ENCODE measurements at regions not wholly inside any gene's neighbourhood (a gene's known extent, or its start where the extent isn't known, plus 50 kb on each side); places are given as distances from the start of the nearest gene placed in this dataset.

DNA sequence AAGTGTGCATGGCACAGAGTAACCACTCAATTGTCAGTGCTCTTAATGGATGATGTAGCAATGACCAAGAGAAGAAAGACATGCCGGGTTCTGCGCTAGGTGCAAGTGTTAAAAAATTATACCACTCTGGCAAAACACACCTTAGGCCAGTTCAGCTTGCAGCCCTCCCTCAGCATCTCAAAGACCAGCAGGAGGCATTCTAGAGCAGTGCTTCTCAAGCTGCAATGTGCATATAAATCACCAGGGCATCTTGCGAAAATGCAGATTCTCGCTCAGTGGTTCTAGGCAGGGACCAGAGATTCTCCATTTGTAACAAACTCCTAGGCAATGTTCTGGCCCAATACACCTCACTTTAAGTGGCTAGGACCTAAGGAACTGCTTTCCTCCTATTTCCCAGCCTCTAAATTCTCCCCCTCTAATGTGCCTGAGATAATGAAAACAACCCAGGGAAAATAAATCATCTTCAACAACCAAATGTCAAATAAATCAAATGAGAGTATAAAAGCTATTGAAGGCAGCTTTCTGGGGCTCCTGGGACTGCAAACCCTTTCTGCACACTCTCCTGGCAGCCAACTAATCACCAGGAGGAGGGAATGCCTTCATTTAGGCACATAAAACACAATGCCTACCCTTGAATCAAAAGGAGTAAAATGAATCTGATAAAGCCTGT, 337.2 kb upstream of the API5 start:
- no peak for DNase-seq (ENCODE audit: low spot score)
- H3K79me2 ChIP-seq (ENCODE audit: insufficient read depth, low read depth, low read length), result no peaks in the 10 kb centered on the region
- H3K4me1 ChIP-seq (ENCODE audit: insufficient read depth, low read length, poor library complexity, severe bottlenecking), result no peaks in the 10 kb centered on the region
- BruUV-seq (replicated peaks), result no TSS peak
- ChIA-PET CTCF (ENCODE audit: unreplicated experiment) (no interaction called here), POLR2A (no interaction called here)
- H3K4me2 ChIP-seq (ENCODE audit: low read length), result no peak overlapping the region
- no peak overlapping the region for H3K27ac ChIP-seq (ENCODE audit: low read depth, low read length, poor library complexity, severe bottlenecking)
- no peaks in the 10 kb centered on the region for H3K9me3 ChIP-seq (ENCODE audit: low read length)
- H4K20me1 ChIP-seq (ENCODE audit: insufficient read depth, low read length), result no peaks in the 10 kb centered on the region
- TF ChIP-seq, protein P1, sequence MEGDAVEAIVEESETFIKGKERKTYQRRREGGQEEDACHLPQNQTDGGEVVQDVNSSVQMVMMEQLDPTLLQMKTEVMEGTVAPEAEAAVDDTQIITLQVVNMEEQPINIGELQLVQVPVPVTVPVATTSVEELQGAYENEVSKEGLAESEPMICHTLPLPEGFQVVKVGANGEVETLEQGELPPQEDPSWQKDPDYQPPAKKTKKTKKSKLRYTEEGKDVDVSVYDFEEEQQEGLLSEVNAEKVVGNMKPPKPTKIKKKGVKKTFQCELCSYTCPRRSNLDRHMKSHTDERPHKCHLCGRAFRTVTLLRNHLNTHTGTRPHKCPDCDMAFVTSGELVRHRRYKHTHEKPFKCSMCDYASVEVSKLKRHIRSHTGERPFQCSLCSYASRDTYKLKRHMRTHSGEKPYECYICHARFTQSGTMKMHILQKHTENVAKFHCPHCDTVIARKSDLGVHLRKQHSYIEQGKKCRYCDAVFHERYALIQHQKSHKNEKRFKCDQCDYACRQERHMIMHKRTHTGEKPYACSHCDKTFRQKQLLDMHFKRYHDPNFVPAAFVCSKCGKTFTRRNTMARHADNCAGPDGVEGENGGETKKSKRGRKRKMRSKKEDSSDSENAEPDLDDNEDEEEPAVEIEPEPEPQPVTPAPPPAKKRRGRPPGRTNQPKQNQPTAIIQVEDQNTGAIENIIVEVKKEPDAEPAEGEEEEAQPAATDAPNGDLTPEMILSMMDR (conservative IDR thresholded peaks at IDR 0.05; ENCODE audit: low read length), result no peak
- no peak for TF ChIP-seq EZH2phosphoT487 (IDR thresholded peaks at IDR 0.05; ENCODE audit: borderline replicate concordance, low read depth, low read length)
- intact Hi-C loops (cut with micrococcal nuclease; ENCODE audit: unreplicated experiment), result no loop called here
- no peaks in the 10 kb centered on the region for H3K36me3 ChIP-seq (ENCODE audit: insufficient read depth, low read length)
- H3K4me3 ChIP-seq (ENCODE audit: low read depth, low read length, poor library complexity, severe bottlenecking), result no peak overlapping the region
- no peaks in the 10 kb centered on the region for H3K9me2 ChIP-seq (ENCODE audit: insufficient read depth, low read length)
- H2AFZ ChIP-seq (ENCODE audit: low read length), result no peak overlapping the region

DNA sequence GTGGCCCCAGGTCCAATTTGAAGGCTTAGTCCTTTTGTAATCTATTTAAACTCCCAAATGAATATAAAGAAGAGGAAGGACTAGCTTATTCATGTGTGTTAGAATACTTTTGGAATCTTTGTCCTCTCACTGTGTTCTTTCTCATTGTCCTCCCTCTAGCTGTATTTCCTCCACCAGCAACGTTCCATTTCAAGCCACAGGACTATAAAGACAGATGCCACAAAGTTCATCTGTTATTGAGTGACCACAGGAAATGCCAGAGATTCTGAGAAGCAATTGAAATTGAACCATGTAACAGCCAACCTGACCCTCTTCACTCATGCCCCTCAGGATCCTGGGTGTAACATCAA, 336.6 kb upstream of the API5 start:
- no peaks in the 10 kb centered on the region for H3K9me2 ChIP-seq (ENCODE audit: insufficient read depth, low read length)
- TF ChIP-seq, protein P1 (conservative IDR thresholded peaks at IDR 0.05; ENCODE audit: low read length), result no peak
- TF ChIP-seq EZH2phosphoT487 (IDR thresholded peaks at IDR 0.05; ENCODE audit: borderline replicate concordance, low read depth, low read length), result no peak
- no peaks in the 10 kb centered on the region for H3K79me2 ChIP-seq (ENCODE audit: insufficient read depth, low read depth, low read length)
- POLR2A ChIA-PET, result no interaction called here
- BruUV-seq (replicated peaks), result no TSS peak
- CTCF ChIA-PET (ENCODE audit: unreplicated experiment), result no interaction called here
- no peak overlapping the region for H3K27ac ChIP-seq (ENCODE audit: low read depth, low read length, poor library complexity, severe bottlenecking)
- H3K36me3 ChIP-seq (ENCODE audit: insufficient read depth, low read length), result no peaks in the 10 kb centered on the region
- no peaks in the 10 kb centered on the region for H4K20me1 ChIP-seq (ENCODE audit: insufficient read depth, low read length)
- intact Hi-C loops (cut with micrococcal nuclease; ENCODE audit: unreplicated experiment), result no loop called here
- H2AFZ ChIP-seq (ENCODE audit: low read length), result no peak overlapping the region
- H3K4me2 ChIP-seq (ENCODE audit: low read length), result no peak overlapping the region
- DNase-seq (ENCODE audit: low spot score), result no peak
- H3K9me3 ChIP-seq (ENCODE audit: low read length), result no peaks in the 10 kb centered on the region
- H3K4me1 ChIP-seq (ENCODE audit: insufficient read depth, low read length, poor library complexity, severe bottlenecking), result no peaks in the 10 kb centered on the region
- H3K4me3 ChIP-seq (ENCODE audit: low read depth, low read length, poor library complexity, severe bottlenecking), result no peak overlapping the region

DNA sequence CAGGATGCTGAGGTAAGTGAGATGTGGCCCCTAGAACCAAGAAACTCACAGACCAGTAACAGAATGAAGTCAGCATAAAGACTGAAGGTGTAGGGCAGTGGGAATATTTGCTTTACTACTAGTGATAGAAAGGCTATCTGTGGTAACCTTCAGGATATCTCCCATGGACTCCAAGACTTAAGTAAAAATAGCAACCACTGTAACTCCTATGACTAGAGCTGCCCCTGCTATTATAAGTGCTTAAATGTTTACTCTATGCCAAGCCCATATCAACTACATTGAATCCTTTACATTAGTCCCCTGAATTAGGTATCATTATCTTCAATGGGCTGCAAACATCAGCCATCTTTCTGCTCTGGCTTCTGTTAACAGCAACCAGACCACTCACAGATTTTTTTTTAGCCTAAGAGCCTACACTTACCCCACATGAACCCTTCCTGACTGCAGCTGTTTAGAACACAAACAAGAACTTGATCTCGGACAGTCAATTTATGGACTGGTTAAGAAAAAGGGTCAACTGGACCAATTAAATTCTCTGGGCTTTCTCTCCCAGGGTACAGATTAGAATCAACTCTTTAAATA, 335.1 kb upstream of the API5 start:
- BruUV-seq (replicated peaks), result no TSS peak
- Histone ChIP-seq H3K4me3 (ENCODE audit: low read depth, low read length, poor library complexity, severe bottlenecking) (no peak overlapping the region), H3K9me2 (ENCODE audit: insufficient read depth, low read length) (no peaks in the 10 kb centered on the region), H4K20me1 (ENCODE audit: insufficient read depth, low read length) (no peaks in the 10 kb centered on the region), H2AFZ (ENCODE audit: low read length) (no peak overlapping the region), H3K79me2 (ENCODE audit: insufficient read depth, low read depth, low read length) (no peaks in the 10 kb centered on the region), H3K9me3 (ENCODE audit: low read length) (no peaks in the 10 kb centered on the region), H3K36me3 (ENCODE audit: insufficient read depth, low read length) (no peaks in the 10 kb centered on the region), H3K4me2 (ENCODE audit: low read length) (no peak overlapping the region), H3K4me1 (ENCODE audit: insufficient read depth, low read length, poor library complexity, severe bottlenecking) (no peaks in the 10 kb centered on the region), H3K27ac (ENCODE audit: low read depth, low read length, poor library complexity, severe bottlenecking) (no peak overlapping the region)
- CTCF ChIA-PET (ENCODE audit: unreplicated experiment), result no interaction called here
- intact Hi-C loops (cut with micrococcal nuclease; ENCODE audit: unreplicated experiment), result no loop called here
- no peak for DNase-seq (ENCODE audit: low spot score)
- POLR2A ChIA-PET, result interaction anchor here (0.9 kb wide), 1 partner anchor 113 kb away, joined by 3 read pairs; no protein-coding TSS in a partner anchor
- TF ChIP-seq EZH2phosphoT487 (IDR thresholded peaks at IDR 0.05; ENCODE audit: borderline replicate concordance, low read depth, low read length), result no peak
- TF ChIP-seq, protein P1 (conservative IDR thresholded peaks at IDR 0.05; ENCODE audit: low read length), result no peak

Data from OCI-LY7 (cell line).